ENCODE measurements at regions not wholly inside any gene's neighbourhood (a gene's known extent, or its start where the extent isn't known, plus 50 kb on each side); places are given as distances from the start of the nearest gene placed in this dataset.

DNA sequence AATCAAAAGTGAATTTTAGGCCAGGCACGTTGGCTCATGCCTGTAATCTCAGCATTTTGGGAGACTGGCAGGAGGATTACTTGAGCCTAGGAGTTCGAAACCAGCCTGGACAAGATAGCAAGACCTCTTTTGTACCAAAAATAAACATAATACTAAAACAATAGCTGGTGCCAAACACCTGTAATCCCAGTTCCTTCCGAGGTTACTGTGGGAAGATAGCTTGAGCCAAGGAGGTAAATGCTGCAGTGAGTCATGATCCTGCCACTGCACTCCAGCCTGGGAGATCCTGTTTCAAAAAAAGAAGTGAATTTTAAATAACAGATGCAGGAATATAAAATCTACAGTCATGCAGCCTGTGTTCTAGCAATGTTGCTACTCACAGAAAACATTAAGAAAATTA, 488.3 kb downstream of the PPARGC1A start:
- H3K79me2 ChIP-seq (ENCODE audit: control insufficient read depth, insufficient read depth, low read length), result no peaks in the 10 kb centered on the region
- FAIRE-seq (no peak), ATAC-seq (no peak), DNase-seq (ENCODE audit: extremely low read depth in 1 of 4, low spot score in 3 of 4) (no peak)
- no peak overlapping the region for H3K27ac ChIP-seq (ENCODE audit: extremely low read depth, low read depth, low read length)
- no peak overlapping the region for H3K4me2 ChIP-seq (ENCODE audit: insufficient read depth, low read length)
- no peak overlapping the region for H2AFZ ChIP-seq (ENCODE audit: low read depth, low read length)
- WGBS (ENCODE audit: insufficient coverage, low coverage, missing lambda C conversion rate), result 9% methylated on average over 3 of the region's 3 CpGs
- no peaks in the 10 kb centered on the region for H3K36me3 ChIP-seq (ENCODE audit: control insufficient read depth, insufficient read depth, low read length)
- H3K4me1 ChIP-seq (replicated peaks in 1 of 2; ENCODE audit: control insufficient read depth in 2 of 2, insufficient read depth in 2 of 2, low read length in 2 of 2), result no peaks in the 10 kb centered on the region
- no TSS peak for BruUV-seq (replicated peaks)
- no peaks in the 10 kb centered on the region for H4K20me1 ChIP-seq (replicated peaks; ENCODE audit: control insufficient read depth, insufficient read depth, low read length)
- no peak overlapping the region for H3K9ac ChIP-seq (ENCODE audit: insufficient read depth in 1 of 2, low read depth in 2 of 2, low read length in 2 of 2)
- ChIA-PET CTCF (ENCODE audit: low intra/inter-chr PET ratio) (no interaction called here), POLR2A (no interaction called here)
- no peaks in the 10 kb centered on the region for H3K9me3 ChIP-seq (replicated peaks; ENCODE audit: control insufficient read depth, insufficient read depth, low read depth, low read length)
- intact Hi-C loops (cut with micrococcal nuclease), result no loop called here
- H3K9me1 ChIP-seq (ENCODE audit: control insufficient read depth, insufficient read depth, low read length), result no peaks in the 10 kb centered on the region
- no peaks in the 10 kb centered on the region for H3K27me3 ChIP-seq (ENCODE audit: control insufficient read depth in 2 of 2, insufficient read depth in 2 of 2, low read length in 2 of 2)
- in situ Hi-C loops (cut with MboI), result no loop called here
- no peak overlapping the region for H3K4me3 ChIP-seq
- TF ChIP-seq, protein P1, sequence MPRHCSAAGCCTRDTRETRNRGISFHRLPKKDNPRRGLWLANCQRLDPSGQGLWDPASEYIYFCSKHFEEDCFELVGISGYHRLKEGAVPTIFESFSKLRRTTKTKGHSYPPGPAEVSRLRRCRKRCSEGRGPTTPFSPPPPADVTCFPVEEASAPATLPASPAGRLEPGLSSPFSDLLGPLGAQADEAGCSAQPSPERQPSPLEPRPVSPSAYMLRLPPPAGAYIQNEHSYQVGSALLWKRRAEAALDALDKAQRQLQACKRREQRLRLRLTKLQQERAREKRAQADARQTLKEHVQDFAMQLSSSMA (CRISPR knock-in tag; IDR thresholded peaks at IDR 0.05), result no peak
- no peak for TF ChIP-seq TEAD1 (CRISPR knock-in tag; IDR thresholded peaks at IDR 0.05)
- TF ChIP-seq RAD21 (CRISPR knock-in tag; conservative IDR thresholded peaks at IDR 0.05 in 1 of 2, IDR thresholded peaks at IDR 0.05 in 1 of 2), result no peak
- no peak for TF ChIP-seq CLOCK (CRISPR knock-in tag; IDR thresholded peaks at IDR 0.05; ENCODE audit: borderline replicate concordance)
- no peak for TF ChIP-seq BACH1 (tag; IDR thresholded peaks at IDR 0.05)
- TF ChIP-seq NCOA6 (IDR thresholded peaks at IDR 0.05), result no peak
- no peak for TF ChIP-seq MTA2 (IDR thresholded peaks at IDR 0.05; ENCODE audit: low read depth)
- no peak for TF ChIP-seq NEUROD1 (IDR thresholded peaks at IDR 0.05; ENCODE audit: borderline replicate concordance, low read depth, low read length, partially characterized antibody)
- TF ChIP-seq ZNF398 (CRISPR knock-in tag; IDR thresholded peaks at IDR 0.05), result no peak
- TF ChIP-seq ZNF41 (CRISPR knock-in tag; conservative IDR thresholded peaks at IDR 0.05), result no peak
- TF ChIP-seq, protein P2, sequence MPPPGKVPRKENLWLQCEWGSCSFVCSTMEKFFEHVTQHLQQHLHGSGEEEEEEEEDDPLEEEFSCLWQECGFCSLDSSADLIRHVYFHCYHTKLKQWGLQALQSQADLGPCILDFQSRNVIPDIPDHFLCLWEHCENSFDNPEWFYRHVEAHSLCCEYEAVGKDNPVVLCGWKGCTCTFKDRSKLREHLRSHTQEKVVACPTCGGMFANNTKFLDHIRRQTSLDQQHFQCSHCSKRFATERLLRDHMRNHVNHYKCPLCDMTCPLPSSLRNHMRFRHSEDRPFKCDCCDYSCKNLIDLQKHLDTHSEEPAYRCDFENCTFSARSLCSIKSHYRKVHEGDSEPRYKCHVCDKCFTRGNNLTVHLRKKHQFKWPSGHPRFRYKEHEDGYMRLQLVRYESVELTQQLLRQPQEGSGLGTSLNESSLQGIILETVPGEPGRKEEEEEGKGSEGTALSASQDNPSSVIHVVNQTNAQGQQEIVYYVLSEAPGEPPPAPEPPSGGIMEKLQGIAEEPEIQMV (tag; conservative IDR thresholded peaks at IDR 0.05; ENCODE audit: low read depth), result no peak
- no peak for TF ChIP-seq RUNX1 (IDR thresholded peaks at IDR 0.05; ENCODE audit: low read depth)
- no peak for TF ChIP-seq ZNF584 (CRISPR knock-in tag; IDR thresholded peaks at IDR 0.05; ENCODE audit: low read depth)

Measured in K562 (cell line).